ENCODE measurements at regions not wholly inside any gene's neighbourhood (a gene's known extent, or its start where the extent isn't known, plus 50 kb on each side); places are given as distances from the start of the nearest gene placed in this dataset.
"Not testable (repeated sequence)": the region's sequence is repeated elsewhere in the genome, so short reads cannot be mapped to it uniquely, and the experiment has no call there.

DNA sequence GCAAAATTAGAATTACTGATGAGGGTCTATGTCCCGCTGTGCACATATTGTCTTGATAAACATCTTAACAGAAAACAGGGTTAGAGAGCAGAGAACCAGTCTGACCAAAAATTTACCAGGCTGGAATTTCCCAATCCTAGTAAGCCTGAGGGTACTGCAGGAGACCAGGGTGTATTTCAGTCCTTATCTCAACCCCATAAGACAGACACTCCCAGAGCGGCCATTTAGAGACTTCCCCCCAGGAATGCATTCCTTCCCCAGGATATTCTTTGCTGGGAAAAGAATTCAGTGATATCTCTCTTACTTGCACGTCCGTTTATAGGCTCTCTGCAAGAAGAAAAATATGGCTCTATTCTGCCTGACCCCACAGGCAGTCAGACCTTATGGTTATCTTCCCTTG lies 101.4 kb upstream of the FAM3C start:
- H3K4me1 ChIP-seq (ENCODE audit: control insufficient read depth, insufficient read depth, low read length, poor library complexity, severe bottlenecking); H3K4me3 ChIP-seq (ENCODE audit: extremely low read depth, insufficient read depth, low read length, poor library complexity, severe bottlenecking); H3K36me3 ChIP-seq (ENCODE audit: control insufficient read depth, insufficient read depth, low read length); H3K9me3 ChIP-seq (ENCODE audit: control insufficient read depth, low read length); H3K27ac ChIP-seq (ENCODE audit: low read depth, low read length, severe bottlenecking): not testable (repeated sequence)
- 100% methylated on average over 2 of the region's 4 CpGs for WGBS, 2 experiments (ENCODE audit: insufficient coverage in 2 of 2)

DNA sequence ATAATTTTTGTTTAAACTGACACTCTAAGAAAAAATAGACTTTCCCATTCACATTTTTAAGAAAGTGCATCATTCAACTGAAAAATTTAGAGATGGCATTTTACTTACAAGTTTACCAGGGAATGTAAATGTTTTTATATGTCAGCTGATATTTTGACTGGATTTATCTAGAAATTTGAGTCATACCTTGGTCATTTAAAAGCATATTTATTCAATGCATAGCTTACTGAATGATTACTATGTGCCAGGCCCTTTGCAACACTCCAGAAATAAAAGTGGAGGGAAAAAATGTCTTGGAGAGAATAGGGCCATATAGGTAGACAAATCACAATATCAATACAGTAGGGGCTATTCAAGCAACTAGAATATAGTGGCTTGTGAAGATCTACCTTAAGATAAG lies 98.4 kb upstream of the FAM3C start:
- Histone ChIP-seq H3K4me1 (ENCODE audit: control insufficient read depth, insufficient read depth, low read length, poor library complexity, severe bottlenecking) (no peaks in the 10 kb centered on the region), H3K27ac (ENCODE audit: low read depth, low read length, severe bottlenecking) (no peak overlapping the region), H3K4me3 (ENCODE audit: extremely low read depth, insufficient read depth, low read length, poor library complexity, severe bottlenecking) (no peak overlapping the region), H3K36me3 (ENCODE audit: control insufficient read depth, insufficient read depth, low read length) (no peaks in the 10 kb centered on the region), H3K9me3 (ENCODE audit: control insufficient read depth, low read length) (peaks cover 9% of the 10 kb centered on the region)

DNA sequence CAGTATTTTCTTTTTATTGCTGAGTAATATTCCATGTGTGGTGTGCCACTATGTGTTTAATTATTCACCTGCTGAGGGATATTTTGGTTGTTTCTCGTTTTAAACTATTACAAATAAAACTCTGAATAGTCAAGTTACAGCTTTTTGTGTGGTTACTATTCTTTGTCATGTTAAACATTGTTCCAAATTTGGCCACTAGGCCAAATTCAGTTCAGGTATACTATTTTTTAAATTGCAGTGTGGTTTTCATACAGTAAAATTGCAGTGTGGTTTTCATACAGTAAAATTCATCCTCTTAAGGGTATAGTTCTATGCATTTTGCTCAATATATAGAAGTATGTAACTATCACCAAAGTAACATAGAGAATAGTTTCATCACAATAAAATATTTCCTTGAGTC lies 97.4 kb upstream of the FAM3C start:
- no peaks in the 10 kb centered on the region for H3K4me1 ChIP-seq (ENCODE audit: control insufficient read depth, insufficient read depth, low read length, poor library complexity, severe bottlenecking)

DNA sequence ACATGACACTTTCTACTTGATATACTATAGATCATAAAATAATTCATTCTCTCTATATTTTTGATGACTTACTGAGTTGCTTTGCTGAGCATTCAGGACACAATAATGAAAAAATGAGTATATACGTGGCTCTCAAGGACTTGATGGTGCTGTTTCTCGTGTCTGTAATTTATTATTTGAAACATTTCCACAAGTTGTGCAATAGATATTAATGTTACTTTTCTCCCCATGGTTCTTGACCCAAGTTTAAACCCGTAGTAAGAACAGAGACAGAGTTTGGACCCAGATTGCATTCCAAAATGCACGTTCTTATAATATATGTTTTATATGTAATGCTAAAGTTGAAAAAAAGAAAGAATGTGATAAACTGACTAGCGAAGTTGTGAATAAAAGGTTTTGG lies 94.2 kb upstream of the FAM3C start:
- Histone ChIP-seq H3K9me3 (ENCODE audit: control insufficient read depth, low read length) (no peaks in the 10 kb centered on the region), H3K4me3 (ENCODE audit: extremely low read depth, insufficient read depth, low read length, poor library complexity, severe bottlenecking) (no peak overlapping the region), H3K27ac (ENCODE audit: low read depth, low read length, severe bottlenecking) (no peak overlapping the region), H3K4me1 (ENCODE audit: control insufficient read depth, insufficient read depth, low read length, poor library complexity, severe bottlenecking) (no peaks in the 10 kb centered on the region), H3K36me3 (ENCODE audit: control insufficient read depth, insufficient read depth, low read length) (no peaks in the 10 kb centered on the region)
- WGBS, 2 experiments (ENCODE audit: insufficient coverage in 2 of 2): no CpG with 5 or more reads among the region's 5 CpGs

More for the DNA sequence above, 97.4 kb upstream of the FAM3C start:
- Histone ChIP-seq H3K9me3 (ENCODE audit: control insufficient read depth, low read length) (peaks cover 9% of the 10 kb centered on the region), H3K27ac (ENCODE audit: low read depth, low read length, severe bottlenecking) (no peak overlapping the region), H3K36me3 (ENCODE audit: control insufficient read depth, insufficient read depth, low read length) (no peaks in the 10 kb centered on the region), H3K4me3 (ENCODE audit: extremely low read depth, insufficient read depth, low read length, poor library complexity, severe bottlenecking) (no peak overlapping the region)
- no CpG with 5 or more reads among the region's 1 CpG for WGBS, 2 experiments (ENCODE audit: insufficient coverage in 2 of 2)

DNA sequence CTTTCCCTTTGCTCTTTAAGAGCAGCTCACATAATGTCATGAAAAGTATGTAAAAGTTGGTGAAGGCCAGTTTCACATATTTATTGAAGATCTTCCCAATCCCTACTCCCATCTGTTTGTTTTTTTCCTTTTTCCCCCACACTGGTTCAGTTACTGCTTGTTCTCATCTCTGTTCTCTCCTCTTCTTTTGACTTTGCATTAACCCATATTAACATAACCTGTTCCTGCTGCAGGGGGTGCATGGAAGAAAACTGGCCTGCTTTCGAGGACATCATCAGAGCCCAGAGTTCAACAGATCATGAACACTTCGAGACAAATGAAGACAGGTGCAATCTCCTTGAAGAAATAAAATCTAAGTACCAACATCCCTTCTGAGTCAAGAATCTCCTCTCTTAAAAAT lies 93.3 kb upstream of the FAM3C start:
- Histone ChIP-seq H3K4me1 (ENCODE audit: control insufficient read depth, insufficient read depth, low read length, poor library complexity, severe bottlenecking) (no peaks in the 10 kb centered on the region), H3K9me3 (ENCODE audit: control insufficient read depth, low read length) (no peaks in the 10 kb centered on the region), H3K36me3 (ENCODE audit: control insufficient read depth, insufficient read depth, low read length) (no peaks in the 10 kb centered on the region), H3K27ac (ENCODE audit: low read depth, low read length, severe bottlenecking) (no peak overlapping the region), H3K4me3 (ENCODE audit: extremely low read depth, insufficient read depth, low read length, poor library complexity, severe bottlenecking) (no peak overlapping the region)
- 83% methylated on average over 1 of the region's 2 CpGs; no CpG with 5 or more reads in 1 of the 2 experiments for WGBS, 2 experiments (ENCODE audit: insufficient coverage in 2 of 2)

DNA sequence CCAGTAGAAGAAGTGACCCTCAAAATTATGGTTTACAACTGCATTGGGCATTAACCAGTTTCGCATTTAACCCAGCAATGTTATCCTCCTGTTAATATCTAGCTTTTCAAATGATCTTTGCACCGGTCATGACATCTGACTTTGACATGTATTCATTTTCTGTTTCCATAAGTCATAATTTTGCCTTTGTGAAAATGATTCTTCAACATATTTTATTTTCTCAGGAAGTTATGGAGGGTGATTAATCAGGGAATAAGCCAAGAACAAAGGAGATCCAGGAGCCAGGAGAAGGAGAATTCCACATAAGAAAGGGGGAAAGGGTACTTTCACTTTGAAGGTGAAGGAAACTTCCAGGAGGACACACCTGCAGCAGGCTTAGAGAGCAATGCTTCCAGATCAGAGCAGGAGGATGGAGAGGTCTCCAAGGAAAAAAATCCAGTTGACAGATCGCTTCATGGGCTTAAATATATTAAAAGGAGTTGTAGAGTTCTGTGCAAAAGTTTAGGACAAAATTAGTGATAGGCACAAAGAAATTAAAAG lies 92.1 kb upstream of the FAM3C start:
- H3K4me3 ChIP-seq (ENCODE audit: extremely low read depth, insufficient read depth, low read length, poor library complexity, severe bottlenecking): no peak overlapping the region
- H3K9me3 ChIP-seq (ENCODE audit: control insufficient read depth, low read length): no peaks in the 10 kb centered on the region
- H3K27ac ChIP-seq (ENCODE audit: low read depth, low read length, severe bottlenecking): no peak overlapping the region
- 86 to 100% methylated on average over 2 of the region's 3 CpGs for WGBS, 2 experiments (ENCODE audit: insufficient coverage in 2 of 2)
- no peaks in the 10 kb centered on the region for H3K4me1 ChIP-seq (ENCODE audit: control insufficient read depth, insufficient read depth, low read length, poor library complexity, severe bottlenecking)
- no peaks in the 10 kb centered on the region for H3K36me3 ChIP-seq (ENCODE audit: control insufficient read depth, insufficient read depth, low read length)

DNA sequence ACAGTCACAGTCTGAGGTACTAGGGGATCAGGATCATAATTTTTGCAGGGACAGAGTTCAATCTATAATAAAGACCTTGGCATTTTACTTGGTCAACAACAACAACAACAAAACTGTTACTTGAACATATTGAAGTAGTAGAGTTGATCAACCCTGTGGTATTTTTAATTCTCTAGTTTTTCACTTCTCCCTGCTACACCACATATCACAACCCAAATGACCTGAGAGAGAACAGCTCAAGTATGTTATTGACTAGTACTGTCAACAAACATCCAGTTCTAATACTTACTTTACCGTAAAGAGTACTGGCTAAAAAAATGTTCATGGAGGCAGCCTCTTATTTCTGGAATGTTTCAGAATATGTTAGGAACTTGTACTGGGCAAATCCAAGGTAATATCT lies 90.5 kb upstream of the FAM3C start:
- no peaks in the 10 kb centered on the region for H3K4me1 ChIP-seq (ENCODE audit: control insufficient read depth, insufficient read depth, low read length, poor library complexity, severe bottlenecking)
- WGBS, 2 experiments (ENCODE audit: insufficient coverage in 2 of 2): no CpG with 5 or more reads among the region's 1 CpG
- H3K27ac ChIP-seq (ENCODE audit: low read depth, low read length, severe bottlenecking): no peak overlapping the region
- H3K36me3 ChIP-seq (ENCODE audit: control insufficient read depth, insufficient read depth, low read length): no peaks in the 10 kb centered on the region
- no peaks in the 10 kb centered on the region for H3K9me3 ChIP-seq (ENCODE audit: control insufficient read depth, low read length)
- H3K4me3 ChIP-seq (ENCODE audit: extremely low read depth, insufficient read depth, low read length, poor library complexity, severe bottlenecking): no peak overlapping the region

DNA sequence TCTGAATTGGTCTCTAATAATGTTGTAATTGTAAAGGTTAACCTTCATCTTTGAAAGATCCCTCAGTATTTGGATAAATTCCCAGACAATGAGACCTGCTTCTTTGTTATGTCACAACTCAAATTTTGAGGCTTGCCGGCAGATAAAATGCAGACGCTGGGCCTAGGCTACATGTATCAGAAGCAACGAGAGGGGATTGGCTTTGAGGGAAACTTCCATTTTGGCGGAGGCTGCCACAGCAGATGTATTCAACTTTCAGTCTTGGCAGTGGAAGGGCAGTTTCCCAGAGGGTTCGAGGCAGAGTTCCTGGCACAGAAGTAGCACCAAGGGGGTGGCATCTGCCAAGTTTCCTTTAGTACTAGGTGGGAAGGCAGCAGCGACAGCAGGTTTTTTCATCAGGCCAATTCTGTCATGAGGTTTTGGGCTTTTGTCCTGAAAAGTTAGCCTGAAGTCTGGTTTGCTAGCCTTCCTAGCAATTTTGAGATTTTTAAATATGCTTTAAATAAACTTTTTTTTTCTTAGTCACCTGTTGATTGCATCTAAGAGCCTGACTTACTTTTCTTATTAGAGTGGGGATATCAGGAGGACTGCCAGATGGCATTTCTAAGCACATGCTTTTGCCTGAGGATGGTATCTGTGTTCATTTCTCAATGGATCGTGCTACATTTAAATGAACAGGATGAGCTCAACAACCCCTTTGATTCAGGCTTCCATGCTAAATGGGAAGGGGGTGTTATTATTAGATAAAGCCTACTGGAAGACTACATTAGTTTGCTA lies 89.5 kb upstream of the FAM3C start:
- H3K27ac ChIP-seq (ENCODE audit: low read depth, low read length, severe bottlenecking): no peak overlapping the region
- WGBS, 2 experiments (ENCODE audit: insufficient coverage in 2 of 2): 89 to 96% methylated on average over 6 of the region's 7 CpGs

DNA sequence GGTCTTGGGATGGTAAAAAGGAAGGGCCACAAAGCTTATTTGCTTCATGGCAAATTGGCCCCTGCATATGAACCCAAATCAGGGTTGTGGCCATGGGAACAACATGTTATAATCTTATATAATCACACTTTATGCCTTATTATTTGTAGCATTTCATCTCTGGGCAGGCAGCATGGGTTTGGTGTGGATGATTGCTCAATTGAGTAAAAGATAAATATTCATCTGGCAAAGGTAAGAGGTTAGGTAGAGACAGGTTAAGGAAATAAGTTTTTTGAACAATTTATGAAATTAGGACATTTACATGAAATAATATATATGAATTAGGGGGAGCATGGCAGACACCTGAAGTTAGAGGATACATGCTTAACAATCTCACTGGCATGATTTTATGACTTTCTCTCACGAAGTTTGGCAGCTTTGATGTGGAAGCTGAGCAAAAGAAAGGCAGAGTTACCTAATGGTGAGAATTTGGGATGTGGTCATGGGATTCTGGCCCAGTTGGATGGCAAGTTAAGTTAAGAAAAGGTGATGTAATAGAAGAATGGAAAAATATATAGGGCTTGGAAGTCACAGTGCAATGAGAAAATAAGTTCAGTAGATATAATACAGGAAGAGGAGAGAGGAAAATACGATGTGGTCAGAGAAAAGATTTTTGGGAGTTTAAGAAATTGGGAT lies 88.1 kb upstream of the FAM3C start:
- no peak overlapping the region for H3K4me3 ChIP-seq (ENCODE audit: extremely low read depth, insufficient read depth, low read length, poor library complexity, severe bottlenecking)
- 92 to 96% methylated on average over 2 of the region's 2 CpGs for WGBS, 2 experiments (ENCODE audit: insufficient coverage in 2 of 2)
- no peaks in the 10 kb centered on the region for H3K36me3 ChIP-seq (ENCODE audit: control insufficient read depth, insufficient read depth, low read length)
- H3K9me3 ChIP-seq (ENCODE audit: control insufficient read depth, low read length): no peaks in the 10 kb centered on the region
- peaks cover 15% of the 10 kb centered on the region for H3K4me1 ChIP-seq (ENCODE audit: control insufficient read depth, insufficient read depth, low read length, poor library complexity, severe bottlenecking)
- H3K27ac ChIP-seq (ENCODE audit: low read depth, low read length, severe bottlenecking): no peak overlapping the region

More for the DNA sequence above, 89.5 kb upstream of the FAM3C start:
- Histone ChIP-seq H3K4me1 (ENCODE audit: control insufficient read depth, insufficient read depth, low read length, poor library complexity, severe bottlenecking) (peaks cover 4% of the 10 kb centered on the region), H3K9me3 (ENCODE audit: control insufficient read depth, low read length) (no peaks in the 10 kb centered on the region), H3K4me3 (ENCODE audit: extremely low read depth, insufficient read depth, low read length, poor library complexity, severe bottlenecking) (no peak overlapping the region), H3K36me3 (ENCODE audit: control insufficient read depth, insufficient read depth, low read length) (no peaks in the 10 kb centered on the region)

DNA sequence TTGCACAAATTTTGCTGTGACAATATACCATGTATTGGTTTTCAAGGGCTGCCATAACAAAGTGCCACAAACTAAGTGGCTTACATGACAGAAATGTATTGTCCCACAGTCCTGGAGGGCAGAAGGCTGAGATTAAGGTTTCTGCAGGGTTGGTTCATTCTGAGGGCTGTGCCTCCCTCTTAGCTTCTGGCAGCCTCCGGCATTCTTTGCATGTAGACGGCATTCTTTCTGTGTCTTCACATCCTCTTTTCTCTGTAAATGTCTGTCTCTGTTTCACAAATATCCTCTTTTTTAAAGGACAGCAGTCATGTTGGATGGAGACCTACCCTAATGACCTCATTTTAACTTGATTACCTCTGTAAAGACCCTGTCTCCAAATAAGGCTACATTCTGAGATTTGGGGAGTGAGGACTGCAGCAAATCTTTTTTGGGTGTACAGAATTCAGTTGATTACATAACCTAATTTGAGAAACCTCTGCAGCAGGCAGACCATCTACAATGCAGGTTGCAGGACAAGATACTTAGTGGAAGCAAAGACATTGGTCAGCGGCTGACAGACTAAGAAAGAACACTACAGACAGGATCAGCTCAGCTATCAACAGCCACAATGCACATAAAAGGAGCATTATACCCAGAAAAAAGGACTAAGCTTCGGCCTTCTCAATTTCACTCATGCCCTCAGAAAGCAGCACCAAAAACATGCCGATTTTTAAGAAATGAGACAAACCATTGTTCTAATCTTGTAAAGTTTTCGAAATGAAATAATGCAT lies 84.6 kb upstream of the FAM3C start:
- H3K4me1 ChIP-seq (ENCODE audit: control insufficient read depth, insufficient read depth, low read length, poor library complexity, severe bottlenecking): peaks cover 17% of the 10 kb centered on the region
- H3K36me3 ChIP-seq (ENCODE audit: control insufficient read depth, insufficient read depth, low read length): no peaks in the 10 kb centered on the region
- H3K4me3 ChIP-seq (ENCODE audit: extremely low read depth, insufficient read depth, low read length, poor library complexity, severe bottlenecking): no peak overlapping the region
- WGBS, 2 experiments (ENCODE audit: insufficient coverage in 2 of 2): 35 to 64% methylated on average over 2 to 3 of the region's 6 CpGs
- peak overlapping the region; percentile 91 for H3K27ac ChIP-seq (ENCODE audit: low read depth, low read length, severe bottlenecking)
- no peaks in the 10 kb centered on the region for H3K9me3 ChIP-seq (ENCODE audit: control insufficient read depth, low read length)

All from mesodermal cell (in vitro differentiated cells).